HL-60 (cell line): ENCODE measurements at regions not wholly inside any gene's neighbourhood (a gene's known extent, or its start where the extent isn't known, plus 50 kb on each side); places are given as distances from the start of the nearest gene placed in this dataset.
"Not testable (repeated sequence)": the region's sequence is repeated elsewhere in the genome, so short reads cannot be mapped to it uniquely, and the experiment has no call there.

Experiments used
- DNase-seq, 2 experiments: peaks; one replicate each; pipeline ENCODE4 v3.0.0-alpha.2; 2010 to 2020; ENCODE audit warnings: low read depth in 1 of 2, low spot score in 1 of 2
- H3K27ac ChIP-seq: fragments of 250-450 bp; sonication (Bioruptor Pico); replicated peaks from 2 replicates; pipeline ENCODE4 v1.5.1; 2020; ENCODE audit warnings: mild to moderate bottlenecking, moderate library complexity
- H3K27me3 ChIP-seq: fragments of 250-450 bp; sonication (Bioruptor Pico); 2 replicates; pipeline ENCODE4 v1.5.1; 2021; ENCODE audit warnings: mild to moderate bottlenecking, moderate library complexity; ENCODE audit not compliant: insufficient read depth, poor library complexity, severe bottlenecking
- H3K4me3 ChIP-seq: replicated peaks from 2 replicates; pipeline ENCODE4 v1.5.1; 2011; ENCODE audit warnings: mild to moderate bottlenecking, control low read depth, low read length; ENCODE audit not compliant: insufficient read depth
- CTCF ChIP-seq: IDR thresholded peaks from one replicate; pipeline ENCODE4 v1.5.1; 2011; ENCODE audit warnings: low read length, control low read depth, inconsistent platforms; ENCODE audit not compliant: insufficient read depth
- GABPA ChIP-seq: IDR thresholded peaks from 2 replicates; pipeline ENCODE4 v1.6.1; 2012; ENCODE audit warnings: low read depth
- POLR2AphosphoS5 ChIP-seq: IDR thresholded peaks from 2 replicates; pipeline ENCODE4 v1.6.1; 2012; ENCODE audit warnings: low read depth
- REST ChIP-seq: IDR thresholded peaks from 2 replicates; pipeline ENCODE4 v1.6.1; 2012; ENCODE audit warnings: low read depth; ENCODE audit not compliant: insufficient replicate concordance
- SPI1 ChIP-seq: IDR thresholded peaks from 2 replicates; pipeline ENCODE4 v1.6.1; 2012; ENCODE audit warnings: low read depth, mild to moderate bottlenecking, borderline replicate concordance

- H3K27ac ChIP-seq, DNase-seq, H3K27me3 ChIP-seq, H3K4me3 ChIP-seq: not testable (repeated sequence)
Measured at GRCh38 chr3:75394102-75394501, 270.0 kb upstream of the FRG2C start.

DNA sequence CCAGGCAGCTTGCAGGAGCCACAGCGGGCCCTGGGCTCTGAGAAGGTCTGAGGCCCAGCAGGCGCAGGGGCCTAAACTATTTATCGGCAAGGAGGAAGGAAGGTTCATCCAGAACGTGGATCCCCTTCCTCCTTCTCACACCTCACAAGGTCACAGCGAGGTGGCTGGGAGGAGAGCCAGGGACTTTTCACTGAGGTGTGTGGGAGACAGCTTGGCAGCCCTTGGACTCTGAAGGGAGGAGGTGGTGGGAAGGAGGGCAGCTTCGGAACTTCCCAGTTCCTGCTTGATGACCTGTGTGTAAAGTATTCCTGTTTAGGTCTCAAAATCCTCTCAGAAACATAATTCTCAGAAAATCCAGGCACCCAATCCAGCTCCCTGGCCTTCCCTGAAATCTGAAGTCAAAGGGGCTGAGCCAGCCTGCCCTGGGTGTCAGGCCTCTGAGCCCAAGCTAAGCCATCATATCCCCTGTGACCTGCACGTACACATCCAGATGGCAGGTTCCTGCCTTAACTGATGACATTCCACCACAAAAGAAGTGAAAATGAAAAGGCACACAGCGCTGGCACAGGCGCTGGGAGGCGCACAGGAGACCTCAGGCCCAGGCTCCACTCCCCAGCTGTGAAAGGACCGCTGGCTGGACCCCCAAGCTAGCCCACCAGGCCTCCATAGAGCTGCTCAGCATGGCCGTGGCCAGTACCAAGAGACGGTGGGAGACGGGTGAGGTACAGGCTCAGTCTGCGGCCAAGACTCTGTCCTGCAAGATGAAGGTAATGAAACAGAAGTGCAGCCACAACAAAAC lies 269.4 kb upstream of the FRG2C start:
- H3K27ac ChIP-seq, DNase-seq, H3K27me3 ChIP-seq, H3K4me3 ChIP-seq: not testable (repeated sequence)

- no peak for DNase-seq
- H3K4me3 ChIP-seq: no peak overlapping the region
- no peak for TF ChIP-seq REST
- TF ChIP-seq CTCF: no peak
- no peak for TF ChIP-seq POLR2AphosphoS5
- no peak for TF ChIP-seq SPI1
- no peak for TF ChIP-seq GABPA
- H3K27me3 ChIP-seq: no peaks in the 10 kb centered on the region
- H3K27ac ChIP-seq: no peak overlapping the region
Measured at GRCh38 chr3:75395580-75396315, 268.4 kb upstream of the FRG2C start.

DNA sequence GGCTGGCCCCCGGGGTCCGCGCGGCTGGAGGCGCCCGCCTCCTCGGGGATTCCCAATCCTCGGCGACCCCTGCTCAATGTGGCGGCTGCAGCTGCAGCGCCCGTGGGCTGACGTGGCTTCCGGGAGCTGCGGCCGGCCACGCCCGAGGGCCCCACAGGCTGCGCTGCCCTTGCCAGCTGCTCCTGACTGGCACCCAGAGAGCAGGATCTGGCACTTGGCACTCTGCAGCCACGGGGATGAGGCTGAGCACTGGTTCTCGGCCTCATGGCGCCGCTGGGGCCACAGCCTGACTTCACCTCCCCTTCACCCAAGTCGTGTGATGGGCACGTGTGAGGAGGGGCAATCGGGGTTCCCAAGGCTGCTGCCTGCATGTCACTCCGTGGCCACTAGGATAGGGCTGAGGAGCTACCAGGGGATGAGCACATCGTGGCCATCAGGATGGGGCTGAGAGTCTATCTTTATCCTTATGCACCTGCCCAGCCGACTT lies 267.8 kb upstream of the FRG2C start:
- Histone ChIP-seq H3K4me3 (no peak overlapping the region), H3K27ac (no peak overlapping the region), H3K27me3 (no peaks in the 10 kb centered on the region)
- DNase-seq: no peak
- TF ChIP-seq SPI1 (no peak), GABPA (no peak), REST (no peak), POLR2AphosphoS5 (no peak), CTCF (no peak)

DNA sequence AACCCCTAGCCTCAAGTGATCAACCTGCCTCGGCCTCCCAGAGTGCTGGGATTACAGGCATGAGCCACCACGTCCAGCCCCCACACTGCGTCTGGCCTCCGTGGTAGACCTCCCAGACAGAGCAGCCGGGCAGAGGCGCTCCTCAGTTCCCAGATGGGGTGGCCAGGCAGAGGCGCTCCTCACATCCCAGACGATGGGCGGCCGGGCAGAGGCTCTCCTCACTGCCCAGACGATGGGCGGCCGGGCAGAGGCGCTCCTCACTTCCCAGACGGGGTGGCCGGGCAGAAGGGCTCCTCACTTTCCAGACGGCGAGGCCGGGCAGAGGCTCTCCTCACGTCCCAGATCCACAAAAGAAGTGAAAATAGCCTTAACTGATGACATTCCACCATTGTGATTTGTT lies 266.6 kb upstream of the FRG2C start:
- not testable (repeated sequence) for H3K27ac ChIP-seq, H3K27me3 ChIP-seq

More for the DNA sequence above, 266.6 kb upstream of the FRG2C start:
- DNase-seq, H3K4me3 ChIP-seq: not testable (repeated sequence)
